ENCODE measurements at regions not wholly inside any gene's neighbourhood (a gene's known extent, or its start where the extent isn't known, plus 50 kb on each side); places are given as distances from the start of the nearest gene placed in this dataset.
"Not testable (repeated sequence)": the region's sequence is repeated elsewhere in the genome, so short reads cannot be mapped to it uniquely, and the experiment has no call there.

DNA sequence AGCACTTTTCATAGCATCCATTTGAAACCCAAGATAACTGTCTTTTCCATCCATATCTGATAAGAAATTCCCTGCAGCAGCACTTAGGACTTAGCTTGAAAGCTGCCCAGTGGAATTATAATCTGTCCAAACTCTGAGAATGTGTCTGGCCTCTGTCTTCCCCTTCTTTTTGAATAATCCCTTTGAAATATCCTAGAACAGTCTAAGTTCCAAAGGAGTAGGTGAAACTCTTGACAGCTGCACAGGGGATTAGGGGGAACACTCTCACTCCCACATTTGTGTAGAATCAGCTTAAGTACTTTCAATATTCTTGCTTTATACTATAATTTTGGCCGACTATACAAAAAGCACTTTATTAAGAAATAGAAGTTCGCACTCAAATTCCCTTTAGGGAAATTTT lies 157.7 kb downstream of the PAPSS1 start:
- no peak for DNase-seq

DNA sequence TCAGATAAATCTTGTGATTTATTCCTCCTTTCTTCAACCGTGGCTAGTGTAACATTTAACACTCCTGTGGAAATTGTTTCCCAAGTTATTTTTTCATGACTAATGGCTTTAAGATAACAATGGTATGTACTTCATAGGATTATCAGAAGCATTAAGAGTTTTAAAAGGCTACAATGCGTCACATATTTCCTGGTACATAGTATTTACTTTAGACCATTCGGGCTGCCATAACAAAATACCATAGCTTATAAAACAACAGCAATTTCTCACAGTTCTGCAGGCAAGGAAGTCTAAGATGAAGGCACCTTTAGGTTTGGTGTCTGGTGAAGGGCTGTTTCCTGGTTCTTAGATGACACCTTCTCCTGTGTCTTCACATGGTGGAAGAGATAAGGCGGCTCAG lies 158.6 kb downstream of the PAPSS1 start:
- no peak for DNase-seq

DNA sequence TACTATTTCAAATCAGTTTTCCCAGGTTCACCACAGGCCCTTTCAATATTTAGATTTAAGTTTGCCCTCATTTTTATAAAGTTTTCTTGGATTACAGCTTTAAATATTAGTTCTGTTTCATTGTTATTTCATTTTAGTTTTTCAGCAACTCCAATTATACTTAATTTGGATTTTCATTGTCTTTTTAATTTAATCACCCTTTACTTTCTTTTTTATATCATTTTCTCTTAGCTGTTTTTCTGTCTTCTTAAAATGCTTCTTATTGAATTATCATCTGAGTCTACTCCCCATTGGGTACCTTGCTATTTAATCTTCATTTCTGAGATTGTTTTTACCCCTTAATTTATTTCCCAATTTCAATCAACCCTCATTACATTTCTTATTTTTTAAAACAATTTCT lies 160.4 kb downstream of the PAPSS1 start:
- no peak for DNase-seq

DNA sequence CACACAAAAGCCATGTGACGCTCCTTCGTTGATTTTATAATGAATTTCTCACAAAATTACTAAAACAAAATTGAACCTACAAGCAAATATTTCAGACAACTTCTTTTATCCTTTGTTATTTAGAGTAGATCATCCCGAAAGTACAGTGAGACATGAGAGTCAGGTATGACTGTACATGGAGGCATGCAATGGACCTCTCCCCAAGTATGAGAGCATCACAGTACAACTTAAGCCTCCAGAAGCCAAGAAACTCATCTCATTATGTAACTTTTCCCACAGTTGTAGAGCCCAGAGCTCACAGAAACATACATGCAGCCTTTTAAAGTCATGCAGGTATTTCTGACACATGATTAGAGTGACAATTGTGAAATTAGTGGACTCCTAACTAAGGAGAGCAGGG lies 167.7 kb downstream of the PAPSS1 start:
- DNase-seq, result no peak

DNA sequence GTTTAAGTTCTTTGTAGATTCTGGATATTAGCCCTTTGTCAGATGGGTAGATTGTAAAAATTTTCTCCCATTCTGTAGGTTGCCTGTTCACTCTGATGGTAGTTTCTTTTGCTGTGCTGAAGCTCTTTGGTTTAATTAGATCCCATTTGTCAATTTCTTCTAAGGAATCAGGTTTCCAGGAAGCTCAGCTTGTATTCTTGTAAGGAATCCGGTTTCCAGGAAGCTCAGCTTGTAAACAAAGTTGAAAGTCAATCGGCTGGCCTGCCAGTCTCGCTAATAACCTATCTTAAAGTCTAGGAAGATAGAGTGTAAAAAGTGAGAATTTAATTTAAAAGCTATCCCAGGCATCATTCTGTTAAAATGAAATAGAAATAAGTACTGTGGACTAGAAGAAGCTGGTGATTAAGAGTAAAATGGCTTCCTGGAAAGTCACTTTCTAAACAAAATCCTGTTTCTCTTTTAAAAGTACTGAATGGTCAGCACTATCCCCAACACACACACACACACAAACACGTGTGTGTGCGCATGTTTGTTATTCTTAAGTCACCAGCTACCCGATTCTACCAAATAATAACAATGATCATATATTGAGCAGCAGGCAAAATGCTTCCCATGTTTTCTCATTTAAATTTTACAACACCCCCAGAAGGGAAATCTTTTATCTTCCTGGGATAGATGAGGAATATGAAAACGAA lies 171.7 kb downstream of the PAPSS1 start:
- DNase-seq, result no peak

DNA sequence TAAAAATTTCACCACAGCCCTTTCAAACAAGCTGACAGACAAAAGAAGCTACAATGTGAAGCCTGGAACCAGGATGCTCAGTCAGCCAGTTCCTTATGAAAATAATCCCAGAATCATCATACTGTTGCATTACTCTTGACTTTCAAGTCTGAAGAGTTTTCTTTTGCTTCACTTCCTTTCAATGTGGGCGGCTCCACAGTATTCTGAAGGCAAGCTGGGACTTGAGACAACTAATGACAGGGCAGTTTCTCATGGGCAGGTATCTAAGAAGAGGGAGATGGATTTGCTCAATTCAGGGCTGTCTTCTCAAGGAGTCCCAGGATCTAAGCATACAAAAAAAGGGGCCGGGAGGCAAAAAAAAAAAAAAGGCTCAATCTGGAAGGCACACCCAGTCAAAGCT lies 173.4 kb downstream of the PAPSS1 start:
- DNase-seq, result no peak

DNA sequence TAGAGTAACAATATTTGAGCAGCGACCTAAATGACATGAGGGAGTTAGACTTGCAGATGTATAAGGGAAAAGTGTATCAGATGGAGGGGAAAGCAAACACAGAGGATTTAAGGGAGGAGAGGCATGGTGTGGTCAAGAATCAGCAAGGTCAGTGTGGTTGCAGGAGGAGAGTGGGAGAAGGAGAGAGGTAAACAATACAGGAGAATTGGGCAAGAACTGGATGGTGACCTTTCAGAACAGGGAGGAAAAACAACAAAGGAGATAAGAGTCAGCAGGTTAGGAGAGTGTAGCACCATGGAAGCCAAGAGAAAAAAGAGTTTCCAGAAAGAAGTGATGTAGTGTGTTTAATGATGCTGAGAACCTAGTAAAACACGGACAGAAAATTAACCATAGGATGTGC lies 178.5 kb downstream of the PAPSS1 start:
- DNase-seq, result no peak

DNA sequence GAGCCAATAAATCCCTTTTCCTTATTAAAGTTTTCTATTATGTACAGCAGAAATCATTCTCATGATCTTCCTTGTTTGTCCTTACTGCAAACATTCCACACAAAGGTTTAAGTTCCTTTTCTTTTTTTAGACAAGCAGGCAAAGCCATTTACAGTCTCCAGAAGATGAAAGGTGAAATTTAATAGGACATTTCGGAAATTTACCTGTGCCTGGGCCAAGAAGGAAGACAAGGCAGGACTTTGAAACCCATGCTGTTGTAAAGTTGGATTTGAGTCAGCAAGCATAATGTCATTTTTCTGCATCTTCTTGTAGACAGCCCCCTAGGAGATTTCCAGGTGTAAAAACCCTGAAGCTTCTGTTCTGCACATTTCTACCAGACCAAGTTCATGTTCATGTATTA lies 188.1 kb downstream of the PAPSS1 start:
- no peak for DNase-seq

DNA sequence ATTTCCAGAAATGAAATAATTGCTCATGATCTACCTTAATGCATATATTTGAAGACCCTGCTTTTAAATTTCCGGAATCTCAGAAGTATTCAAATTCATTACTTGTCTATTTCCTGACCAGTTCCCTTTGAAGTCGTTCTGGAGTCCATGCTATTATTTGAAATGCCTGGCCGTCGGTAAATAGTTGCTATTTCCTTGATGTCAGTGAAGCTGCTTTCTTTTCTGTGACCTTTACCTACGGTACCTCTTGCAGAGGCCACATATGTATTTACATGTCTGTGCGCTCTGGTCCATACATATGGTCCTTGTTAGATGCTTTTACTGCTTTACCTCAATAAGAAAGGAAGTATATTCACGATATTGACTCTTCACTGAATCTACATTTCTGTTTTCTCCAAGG lies 199.7 kb downstream of the PAPSS1 start:
- no peak for DNase-seq

DNA sequence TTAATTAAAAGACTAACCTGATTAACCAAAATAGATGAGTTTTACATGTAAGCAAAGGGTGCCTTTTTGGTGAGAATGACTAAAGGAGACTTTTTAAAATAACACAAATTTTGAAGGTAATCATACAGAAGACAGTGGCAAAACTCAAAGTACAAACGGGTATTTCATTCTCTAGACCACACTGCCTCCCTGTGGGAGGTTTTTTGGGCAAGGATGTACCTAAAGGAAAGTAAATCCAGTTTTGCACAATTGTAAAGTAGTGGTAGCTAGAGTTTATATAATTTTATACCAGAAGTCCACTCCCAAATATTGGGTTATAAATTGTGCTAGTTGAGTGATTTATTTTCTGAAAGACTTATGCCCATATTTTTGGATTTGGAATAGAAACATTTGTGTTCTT lies 201.0 kb downstream of the PAPSS1 start:
- DNase-seq, result peak in 4 of 56 donors; percentile 0 to 4 (median 2)

DNA sequence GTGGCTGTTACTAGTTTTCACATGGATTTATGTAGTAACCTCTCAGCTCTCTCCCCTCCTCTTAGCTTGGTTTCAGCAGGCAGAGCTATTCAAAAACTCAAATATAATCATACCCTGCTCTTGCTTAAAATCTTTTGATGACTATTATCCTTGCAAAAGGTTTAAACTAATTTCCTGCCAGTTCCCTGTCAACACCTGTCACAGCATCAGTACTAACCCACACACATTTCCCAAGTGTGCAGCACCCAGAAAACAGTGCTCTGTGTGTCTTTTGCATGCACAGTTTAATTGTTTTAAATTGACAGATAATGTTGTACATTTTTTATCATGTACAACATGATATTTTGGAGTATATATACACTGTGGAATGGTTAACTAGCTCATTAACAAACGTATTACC lies 202.0 kb downstream of the PAPSS1 start:
- no peak for DNase-seq

DNA sequence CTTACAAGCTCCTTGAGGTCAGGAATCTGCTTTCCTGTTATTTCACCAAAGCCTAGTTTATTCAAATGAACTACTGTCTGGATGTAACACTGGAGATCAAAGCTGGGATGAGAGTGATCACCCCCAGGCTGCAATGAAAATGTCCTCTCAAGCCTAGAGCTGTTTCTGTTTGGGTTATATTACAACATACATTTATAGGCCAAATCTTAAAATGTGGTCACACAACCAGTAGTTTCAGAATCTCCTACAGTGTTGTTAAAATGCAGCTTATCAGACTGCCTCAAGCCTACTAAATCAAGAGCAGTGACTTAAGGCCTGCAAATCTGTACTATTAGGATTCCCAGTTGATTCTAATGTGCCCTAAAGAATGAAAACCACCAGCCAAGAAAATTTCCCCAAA lies 207.5 kb downstream of the PAPSS1 start:
- DNase-seq, result no peak

DNA sequence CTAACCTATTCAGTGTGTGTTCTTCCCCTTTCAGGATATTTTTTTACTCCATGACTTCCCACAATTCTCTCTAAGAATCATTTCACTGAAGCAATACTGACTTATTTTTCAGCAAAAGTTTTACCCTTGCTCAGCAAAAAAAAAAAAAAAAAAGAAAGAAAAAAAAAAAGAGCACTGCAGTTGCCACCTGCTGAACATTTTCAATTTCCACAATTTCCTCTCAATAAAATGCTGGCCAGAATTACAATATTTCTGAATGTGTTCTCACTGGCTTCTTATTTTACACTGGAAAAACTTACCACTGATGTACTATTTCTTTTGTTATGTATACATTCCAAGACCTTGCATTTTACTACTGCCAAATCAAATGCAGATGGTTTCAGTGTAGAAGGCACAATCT lies 210.4 kb downstream of the PAPSS1 start:
- no peak for DNase-seq

DNA sequence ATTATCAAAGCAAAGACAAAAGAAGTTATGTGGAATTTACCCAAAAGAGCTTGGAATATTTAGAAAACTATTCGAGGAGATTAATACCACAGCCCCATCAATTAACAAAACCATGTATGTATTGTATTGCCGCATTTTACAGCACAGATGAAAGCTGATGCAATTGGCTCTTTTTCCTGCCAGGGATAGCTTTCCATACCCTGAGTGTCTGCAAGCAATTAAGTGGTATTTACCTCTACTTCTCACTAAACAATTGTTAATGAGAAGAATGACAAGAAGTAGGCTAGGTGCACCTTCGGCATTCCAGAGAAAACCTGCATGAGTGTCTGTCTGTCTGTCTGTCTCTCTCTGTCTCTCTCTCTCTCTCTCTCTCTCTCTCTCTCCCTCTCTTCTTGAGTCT lies 219.5 kb downstream of the PAPSS1 start:
- no peak for DNase-seq

DNA sequence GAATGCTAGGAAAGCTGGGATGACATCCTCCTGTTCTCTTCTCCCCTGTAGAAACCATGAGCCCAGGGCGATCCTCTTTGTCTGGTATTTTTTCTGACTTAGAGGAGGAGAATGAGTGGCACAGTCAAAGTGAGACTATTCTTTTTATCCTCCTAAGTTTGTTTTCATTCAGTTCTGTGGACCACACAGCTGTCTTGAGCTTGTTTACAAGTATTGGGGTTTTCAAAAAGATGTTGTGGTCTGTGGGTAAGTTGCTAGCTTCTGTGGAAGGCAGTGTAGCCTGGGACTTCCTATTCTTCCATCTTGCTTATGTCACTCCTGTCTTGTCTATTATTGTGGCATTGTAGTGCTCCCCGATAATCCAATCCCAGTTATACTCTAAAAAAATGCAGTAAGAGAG lies 223.0 kb downstream of the PAPSS1 start:
- DNase-seq, result no peak

DNA sequence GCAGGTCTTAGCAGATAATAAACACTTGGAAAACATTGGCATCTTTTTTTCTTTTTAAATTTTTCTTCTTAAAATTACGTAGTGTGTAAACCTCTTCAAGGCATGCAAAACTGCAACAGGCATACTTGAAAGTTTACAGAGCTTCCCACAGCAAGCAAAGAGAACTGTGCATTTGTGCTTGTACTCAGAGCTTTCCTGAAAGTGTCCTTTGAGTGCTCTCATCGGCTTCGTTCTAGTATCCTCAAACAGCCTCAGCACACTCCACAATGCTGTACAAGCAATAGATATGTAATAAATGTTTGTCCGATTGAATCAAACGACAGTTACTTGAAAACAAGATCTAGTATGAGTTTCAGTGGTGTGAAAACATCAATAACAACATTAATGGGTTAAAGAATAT lies 227.5 kb downstream of the PAPSS1 start:
- DNase-seq, result no peak

DNA sequence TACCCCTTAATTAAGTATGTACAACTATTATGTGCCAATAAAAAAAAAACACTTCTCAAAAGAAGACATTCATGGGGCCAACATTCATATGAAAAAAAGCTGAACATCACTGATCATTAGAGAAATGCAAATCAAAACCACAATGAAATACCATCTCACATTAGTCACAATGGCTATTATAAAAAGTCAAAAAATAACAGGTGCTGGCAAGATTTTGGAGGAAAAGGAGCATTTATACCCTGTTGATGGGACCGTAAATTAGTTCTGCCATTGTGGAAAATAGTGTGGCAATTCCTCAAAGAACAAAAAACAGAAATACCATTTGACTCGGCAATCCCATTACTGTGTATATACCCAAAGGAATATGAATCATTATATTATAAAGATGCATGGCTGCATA lies 229.9 kb downstream of the PAPSS1 start:
- DNase-seq, result no peak

DNA sequence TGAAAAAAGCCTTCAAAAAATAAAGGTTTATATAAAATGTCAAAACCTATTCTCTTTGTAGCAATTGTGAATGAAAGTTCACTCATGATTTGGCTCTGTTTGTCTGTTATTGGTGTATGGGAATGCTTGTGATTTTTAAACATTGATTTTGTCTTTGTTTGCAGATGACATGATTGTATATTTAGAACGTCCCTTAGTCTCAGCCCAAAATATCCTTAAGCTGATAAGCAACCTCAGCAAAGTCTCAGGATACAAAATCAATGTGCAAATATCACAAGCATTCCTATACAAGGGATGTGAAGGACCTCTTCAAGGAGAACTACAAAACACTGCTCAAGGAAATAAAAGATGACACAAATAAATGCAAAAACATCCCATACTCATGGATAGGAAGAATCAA lies 236.4 kb downstream of the PAPSS1 start:
- DNase-seq, result not testable (repeated sequence)

DNA sequence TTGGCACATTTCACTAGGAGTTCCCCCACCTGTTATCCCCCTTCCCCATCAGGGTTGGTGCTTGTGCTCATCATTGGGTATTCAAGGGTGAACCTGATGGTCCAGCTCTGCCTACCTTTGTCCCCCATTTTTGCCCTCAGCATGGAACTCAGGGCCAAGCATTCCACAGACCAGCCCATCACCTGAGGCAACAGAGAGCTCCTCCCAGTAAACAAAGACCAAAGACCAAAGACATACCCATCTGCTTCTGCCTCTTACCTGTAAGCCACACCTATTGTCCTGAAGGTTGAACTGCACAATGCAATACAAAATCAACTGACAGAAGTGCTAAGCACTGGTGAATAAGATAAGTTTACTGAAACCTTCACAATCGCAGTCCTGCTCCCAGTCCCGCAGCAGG lies 237.5 kb downstream of the PAPSS1 start:
- DNase-seq, result no peak

DNA sequence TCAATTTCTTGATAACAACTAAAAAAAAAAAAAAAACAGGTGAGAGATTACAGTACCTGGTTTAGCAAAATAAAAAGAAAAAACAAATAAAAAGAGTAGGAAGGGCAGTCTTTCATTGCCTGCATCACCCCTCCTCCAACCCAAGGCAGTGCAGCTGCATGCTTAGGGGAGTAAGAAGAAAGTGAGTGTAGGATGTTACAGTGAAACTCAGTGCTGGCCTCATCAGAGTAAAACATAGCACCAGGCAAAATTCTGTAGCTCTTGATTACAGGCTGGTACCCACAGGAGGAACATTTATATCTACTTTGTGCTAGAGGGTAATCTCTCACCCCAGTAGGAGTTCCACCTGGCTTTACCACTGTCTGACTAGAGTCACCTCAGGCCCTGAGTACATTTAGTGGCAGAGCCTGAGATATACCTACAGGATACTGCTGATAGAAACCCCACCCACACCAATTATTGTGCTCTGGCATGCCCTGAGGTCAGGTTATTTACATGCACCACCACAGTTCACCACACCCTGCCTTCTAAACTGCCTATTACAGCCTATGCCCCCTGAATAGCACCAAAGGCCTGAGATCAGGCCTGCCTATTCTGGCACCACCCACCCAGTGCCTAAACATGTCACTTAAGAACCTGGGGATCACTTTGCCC lies 241.6 kb downstream of the PAPSS1 start:
- DNase-seq, result no peak

DNA sequence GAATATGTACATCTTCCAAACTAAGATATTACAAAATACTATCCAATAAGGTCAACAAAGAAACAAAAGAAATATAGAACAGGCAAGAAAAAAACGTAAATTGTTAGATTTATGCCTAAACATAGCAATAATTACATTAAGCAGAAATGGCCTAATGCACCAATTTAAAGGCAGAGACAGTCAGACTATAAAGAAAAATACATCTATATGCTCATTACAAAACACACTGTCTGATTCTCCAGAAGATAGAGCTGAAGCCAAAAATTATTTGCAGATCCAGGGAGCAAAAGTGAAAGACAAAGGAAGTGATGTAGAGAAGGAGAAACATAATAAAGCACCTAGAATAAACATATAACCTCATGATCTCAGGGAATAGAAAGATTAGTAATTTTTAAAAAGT lies 246.9 kb downstream of the PAPSS1 start:
- no peak for DNase-seq

DNA sequence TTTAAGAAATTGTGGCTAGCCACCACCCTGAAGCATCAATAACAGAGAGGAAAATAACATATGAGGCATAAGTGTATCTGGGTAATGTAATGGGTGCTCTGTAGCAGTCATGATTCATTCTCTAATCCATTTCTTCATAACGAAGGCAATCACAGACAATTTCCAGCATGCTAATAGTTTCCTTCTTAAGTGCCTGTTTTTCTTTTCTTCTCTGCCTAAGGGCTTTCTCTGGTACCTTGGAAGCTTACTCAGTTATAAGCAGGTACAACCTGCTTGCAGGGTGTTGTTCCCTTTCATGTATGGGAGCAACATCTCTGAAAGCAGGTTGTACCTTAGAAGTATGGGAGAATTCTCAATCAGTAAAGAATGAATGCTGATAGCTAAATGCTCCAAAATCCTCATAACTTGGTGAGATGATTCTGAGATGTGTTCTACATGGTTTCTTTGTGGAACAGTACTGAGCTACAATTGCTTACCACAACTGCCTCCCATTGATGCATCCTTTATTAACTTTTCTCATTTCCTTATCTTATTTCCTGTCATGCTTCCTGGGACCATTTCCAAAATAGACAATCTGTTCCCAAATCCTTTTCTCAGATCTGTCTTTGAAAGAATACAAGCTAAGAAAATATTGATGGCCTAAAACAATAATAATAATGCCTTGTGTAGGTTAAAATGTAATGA lies 247.6 kb downstream of the PAPSS1 start:
- DNase-seq, result no peak

DNA sequence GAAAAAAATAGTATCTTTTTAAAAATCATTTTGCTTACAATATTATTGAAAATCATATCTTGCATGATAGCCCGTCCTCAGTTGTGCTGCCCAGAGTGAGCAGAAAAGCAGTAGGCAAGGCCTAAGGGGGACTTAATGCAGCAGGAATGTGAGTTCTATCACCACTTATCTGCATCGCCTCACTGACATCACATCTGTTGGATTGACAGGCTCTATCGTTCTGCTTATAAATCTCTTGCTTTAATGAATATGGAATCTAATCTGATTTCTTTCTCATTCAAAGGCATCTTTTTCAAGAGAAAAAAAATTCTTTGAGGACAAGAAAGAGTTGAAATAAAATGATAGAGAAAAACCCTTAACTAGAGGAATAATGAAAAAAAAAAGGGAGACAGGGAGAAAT lies 249.9 kb downstream of the PAPSS1 start:
- no peak for DNase-seq

All from amygdala (tissue), 56 donors.